ENCODE measurements at regions not wholly inside any gene's neighbourhood (a gene's known extent, or its start where the extent isn't known, plus 50 kb on each side); places are given as distances from the start of the nearest gene placed in this dataset.
"Not testable (repeated sequence)": the region's sequence is repeated elsewhere in the genome, so short reads cannot be mapped to it uniquely, and the experiment has no call there.

- no peak for TF ChIP-seq CTCF (IDR thresholded peaks at IDR 0.05; ENCODE audit: insufficient read depth, low read length, severe bottlenecking)
- FAIRE-seq (no peak), DNase-seq (ENCODE audit: low read depth) (no peak)
- H3K27me3 ChIP-seq (ENCODE audit: control insufficient read depth, insufficient read depth, low read length): no peaks in the 10 kb centered on the region
- H3K36me3 ChIP-seq (ENCODE audit: control insufficient read depth, insufficient read depth, low read length): no peaks in the 10 kb centered on the region
- no peak overlapping the region for H3K4me3 ChIP-seq (ENCODE audit: low read depth, low read length)
Measured at GRCh38 chrX:40808203-40808602, 72.9 kb upstream of the MED14 start.

GRCh38 chrX:40809210-40809609 lies 73.9 kb upstream of the MED14 start:
- Histone ChIP-seq H3K36me3 (ENCODE audit: control insufficient read depth, insufficient read depth, low read length) (no peaks in the 10 kb centered on the region), H3K4me3 (ENCODE audit: low read depth, low read length) (no peak overlapping the region), H3K27me3 (ENCODE audit: control insufficient read depth, insufficient read depth, low read length) (no peaks in the 10 kb centered on the region)
- DNase-seq (ENCODE audit: low read depth): peak; percentile 20
- no peak for FAIRE-seq
- no peak for TF ChIP-seq CTCF (IDR thresholded peaks at IDR 0.05; ENCODE audit: insufficient read depth, low read length, severe bottlenecking)

GRCh38 chrX:40815045-40815444 lies 79.7 kb upstream of the MED14 start:
- not testable (repeated sequence) for H3K27me3 ChIP-seq (ENCODE audit: control insufficient read depth, insufficient read depth, low read length); H3K4me3 ChIP-seq (ENCODE audit: low read depth, low read length); DNase-seq (ENCODE audit: low read depth); FAIRE-seq; H3K36me3 ChIP-seq (ENCODE audit: control insufficient read depth, insufficient read depth, low read length)

GRCh38 chrX:40816906-40817305 lies 81.6 kb upstream of the MED14 start:
- TF ChIP-seq CTCF (IDR thresholded peaks at IDR 0.05; ENCODE audit: insufficient read depth, low read length, severe bottlenecking): no peak
- no peak overlapping the region for H3K4me3 ChIP-seq (ENCODE audit: low read depth, low read length)
- DNase-seq (ENCODE audit: low read depth) (no peak), FAIRE-seq (no peak)
- H3K27me3 ChIP-seq (ENCODE audit: control insufficient read depth, insufficient read depth, low read length): no peaks in the 10 kb centered on the region
- no peaks in the 10 kb centered on the region for H3K36me3 ChIP-seq (ENCODE audit: control insufficient read depth, insufficient read depth, low read length)

GRCh38 chrX:40818236-40818635 lies 82.9 kb upstream of the MED14 start:
- FAIRE-seq (no peak), DNase-seq (ENCODE audit: low read depth) (no peak)
- Histone ChIP-seq H3K27me3 (ENCODE audit: control insufficient read depth, insufficient read depth, low read length) (no peaks in the 10 kb centered on the region), H3K36me3 (ENCODE audit: control insufficient read depth, insufficient read depth, low read length) (no peaks in the 10 kb centered on the region), H3K4me3 (ENCODE audit: low read depth, low read length) (no peak overlapping the region)
- no peak for TF ChIP-seq CTCF (IDR thresholded peaks at IDR 0.05; ENCODE audit: insufficient read depth, low read length, severe bottlenecking)

GRCh38 chrX:40821780-40822179 lies 86.4 kb upstream of the MED14 start:
- DNase-seq (ENCODE audit: low read depth) (no peak), FAIRE-seq (no peak)
- Histone ChIP-seq H3K4me3 (ENCODE audit: low read depth, low read length) (no peak overlapping the region), H3K27me3 (ENCODE audit: control insufficient read depth, insufficient read depth, low read length) (no peaks in the 10 kb centered on the region), H3K36me3 (ENCODE audit: control insufficient read depth, insufficient read depth, low read length) (no peaks in the 10 kb centered on the region)
- TF ChIP-seq CTCF (IDR thresholded peaks at IDR 0.05; ENCODE audit: insufficient read depth, low read length, severe bottlenecking): no peak
